HG02759 (cell line): ENCODE measurements at regions not wholly inside any gene's neighbourhood (a gene's known extent, or its start where the extent isn't known, plus 50 kb on each side); places are given as distances from the start of the nearest gene placed in this dataset.
"Not testable (repeated sequence)": the region's sequence is repeated elsewhere in the genome, so short reads cannot be mapped to it uniquely, and the experiment has no call there.

ENCODE experiments used
- ATAC-seq: cut with Tn5 transposase; IDR thresholded peaks from one replicate; pipeline ENCODE4 v1.9.1; 2021; ENCODE audit warnings: mild to moderate bottlenecking, moderate library complexity; ENCODE audit not compliant: unreplicated experiment

DNA sequence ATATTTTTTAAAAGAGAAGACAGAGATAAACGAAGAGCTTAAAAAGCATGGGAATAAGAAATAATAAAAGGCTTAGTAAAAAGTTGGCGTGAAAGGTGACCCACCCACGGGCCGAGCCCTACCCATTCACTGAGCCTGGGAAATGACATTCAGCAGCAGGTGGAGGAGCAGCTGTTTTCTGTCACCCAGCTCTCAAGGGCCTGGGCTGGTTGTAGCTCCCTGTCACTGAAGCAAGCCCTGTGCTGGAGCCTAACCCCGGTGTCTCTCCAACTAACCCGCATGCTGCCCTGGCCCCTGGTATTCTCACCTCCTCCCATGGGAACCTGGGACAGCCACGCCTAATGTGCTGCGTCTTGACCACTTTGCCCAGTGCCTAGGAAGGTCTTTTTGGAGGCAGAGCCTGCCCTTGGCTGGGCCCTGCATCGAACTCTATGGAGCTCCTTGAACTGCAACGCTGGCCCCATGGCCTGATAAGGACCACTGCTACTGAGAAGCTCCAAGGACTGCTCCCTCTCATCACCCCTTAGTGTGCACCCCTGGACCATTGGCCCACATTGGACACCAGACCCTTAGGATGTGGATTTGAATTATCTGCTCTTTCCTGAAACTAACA is 68.8 kb upstream of the IYD start:
- ATAC-seq, result no peak

DNA sequence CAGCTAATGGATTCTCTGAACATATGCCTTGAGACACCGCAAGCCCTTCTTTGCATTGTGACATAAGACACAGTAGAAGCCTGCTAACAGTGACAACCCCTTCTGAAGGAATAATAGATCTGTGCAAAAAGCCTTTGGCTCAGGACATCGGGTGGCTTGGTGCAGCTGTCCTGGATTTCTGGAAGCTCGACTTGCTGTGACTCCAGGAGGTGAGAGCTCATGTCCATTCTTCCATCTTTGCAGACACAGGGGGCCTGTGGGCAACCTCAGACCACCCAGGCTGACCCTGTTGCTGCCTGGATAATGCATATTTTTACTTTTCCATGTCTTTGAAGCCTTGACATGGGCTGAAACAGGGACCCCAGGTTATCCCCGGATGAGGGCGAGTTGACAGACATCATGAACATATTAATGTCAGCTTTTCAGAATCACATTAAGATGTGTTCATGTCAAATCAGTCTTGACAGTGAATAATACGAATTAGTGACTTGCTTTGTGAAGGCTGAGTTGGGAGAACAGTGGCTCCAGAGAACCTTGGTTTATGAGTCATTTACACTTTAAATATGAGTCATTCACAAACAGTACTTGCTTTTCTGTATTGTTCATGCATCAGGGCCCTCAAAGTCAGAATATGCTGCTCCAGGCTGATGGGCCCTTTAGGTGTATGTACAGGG is 66.8 kb upstream of the IYD start:
- ATAC-seq, result peak; percentile 90

DNA sequence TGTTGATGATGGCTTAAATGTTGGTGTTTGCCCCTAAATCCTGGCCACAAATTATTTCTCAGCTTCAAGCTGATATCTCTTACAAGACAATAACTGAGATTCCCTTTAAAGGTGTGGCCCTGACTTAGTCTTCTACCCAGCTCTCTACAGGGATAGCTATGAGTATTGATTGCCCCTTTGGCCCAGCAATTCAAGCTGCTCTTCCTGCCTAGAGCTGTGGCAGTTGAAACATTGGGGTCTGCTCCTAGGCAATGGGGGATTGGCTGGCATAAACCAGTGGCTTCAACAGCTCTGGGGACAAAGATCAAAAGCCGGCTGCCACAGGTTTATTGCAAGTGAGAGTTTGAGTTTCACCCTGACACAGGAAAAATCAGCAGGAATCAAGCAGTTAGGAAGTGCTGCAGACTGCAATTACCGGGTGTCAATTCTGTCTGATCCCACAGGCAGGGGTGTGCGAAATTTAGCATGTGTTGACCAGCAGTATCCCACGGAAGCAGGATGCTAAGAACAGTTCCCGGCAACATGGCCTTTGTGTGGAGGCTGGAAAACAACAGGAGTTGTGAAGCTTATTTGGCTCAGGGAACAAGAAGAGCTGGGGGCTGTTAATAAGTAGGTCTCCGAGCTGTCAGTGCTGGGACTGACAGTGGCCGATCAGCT is 66.2 kb upstream of the IYD start:
- ATAC-seq, result peak; percentile 28

DNA sequence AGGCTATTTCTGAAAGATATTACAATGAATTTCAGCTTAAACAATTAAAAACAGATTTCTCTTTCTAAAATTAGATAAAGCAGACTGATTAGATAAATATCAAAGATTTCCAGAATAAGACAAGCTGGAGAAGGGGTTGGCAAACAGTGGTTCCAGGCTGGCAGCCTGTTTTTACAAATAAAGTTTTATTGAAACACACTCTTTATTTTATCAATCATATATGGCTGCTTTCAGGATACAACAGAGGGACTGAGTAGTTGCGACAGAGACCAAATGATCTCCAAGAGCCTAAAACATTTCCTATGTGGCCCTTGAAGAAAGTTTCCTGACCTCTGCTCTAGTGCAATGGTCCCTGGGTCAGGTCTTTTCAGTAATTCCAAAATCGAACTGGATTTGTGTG is 65.6 kb upstream of the IYD start:
- ATAC-seq, result no peak

DNA sequence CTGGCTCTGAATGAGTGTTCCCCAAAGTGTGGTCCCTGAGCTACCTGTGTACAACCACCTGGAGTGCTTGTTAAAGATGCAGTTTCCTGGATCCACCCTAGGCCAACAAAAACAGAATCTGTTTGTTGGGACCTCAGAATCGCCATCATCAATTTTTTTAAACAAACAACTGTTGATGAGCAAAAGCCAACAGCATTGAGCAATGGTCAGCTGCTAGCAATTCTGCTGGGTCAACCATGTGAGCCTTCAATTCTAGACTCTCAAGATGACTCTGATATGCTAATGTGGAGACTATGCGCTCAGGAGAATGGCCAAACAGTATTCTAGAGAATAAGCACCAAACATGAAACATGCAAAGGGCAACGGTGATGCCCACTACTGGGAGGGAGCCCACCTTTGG is 64.4 kb upstream of the IYD start:
- no peak for ATAC-seq

DNA sequence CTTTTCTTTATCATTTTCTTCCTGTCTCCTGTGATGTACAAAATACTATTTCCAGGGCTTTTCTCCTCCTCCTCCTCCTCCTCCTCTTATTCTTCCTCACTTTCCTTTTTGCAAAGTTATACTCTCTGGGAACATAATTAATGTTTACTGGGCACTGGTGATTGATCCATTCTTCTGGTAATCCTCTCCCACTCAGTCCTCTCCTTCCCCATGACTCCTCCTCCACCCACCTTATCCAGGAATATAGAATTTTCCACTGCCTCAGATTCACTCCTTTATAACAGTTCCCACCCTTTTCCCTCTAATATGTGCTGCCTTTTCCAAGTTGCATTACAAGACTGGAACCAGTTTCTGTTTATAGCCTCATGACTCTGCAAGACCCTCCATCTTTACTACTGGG is 62.5 kb upstream of the IYD start:
- ATAC-seq, result no peak

DNA sequence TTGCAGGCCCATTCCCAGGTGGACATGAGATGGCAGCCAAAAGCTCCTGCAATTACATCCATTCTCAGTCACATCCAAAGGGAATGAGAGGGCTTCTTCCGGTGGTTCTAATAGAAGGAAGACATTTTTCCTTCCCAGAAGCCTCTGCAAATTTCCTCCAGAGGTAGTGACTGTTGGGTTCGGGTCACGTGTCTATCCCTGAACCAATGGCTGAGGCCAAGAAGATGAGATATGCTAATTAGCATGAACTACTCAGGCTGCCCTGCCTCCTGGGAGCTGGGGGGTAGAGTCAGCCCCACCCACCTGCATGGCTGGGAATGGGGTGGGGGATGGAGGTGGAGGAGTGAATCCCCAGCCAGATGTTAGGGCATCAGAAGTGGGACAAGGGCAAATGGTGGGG is 61.3 kb upstream of the IYD start:
- ATAC-seq, result no peak

DNA sequence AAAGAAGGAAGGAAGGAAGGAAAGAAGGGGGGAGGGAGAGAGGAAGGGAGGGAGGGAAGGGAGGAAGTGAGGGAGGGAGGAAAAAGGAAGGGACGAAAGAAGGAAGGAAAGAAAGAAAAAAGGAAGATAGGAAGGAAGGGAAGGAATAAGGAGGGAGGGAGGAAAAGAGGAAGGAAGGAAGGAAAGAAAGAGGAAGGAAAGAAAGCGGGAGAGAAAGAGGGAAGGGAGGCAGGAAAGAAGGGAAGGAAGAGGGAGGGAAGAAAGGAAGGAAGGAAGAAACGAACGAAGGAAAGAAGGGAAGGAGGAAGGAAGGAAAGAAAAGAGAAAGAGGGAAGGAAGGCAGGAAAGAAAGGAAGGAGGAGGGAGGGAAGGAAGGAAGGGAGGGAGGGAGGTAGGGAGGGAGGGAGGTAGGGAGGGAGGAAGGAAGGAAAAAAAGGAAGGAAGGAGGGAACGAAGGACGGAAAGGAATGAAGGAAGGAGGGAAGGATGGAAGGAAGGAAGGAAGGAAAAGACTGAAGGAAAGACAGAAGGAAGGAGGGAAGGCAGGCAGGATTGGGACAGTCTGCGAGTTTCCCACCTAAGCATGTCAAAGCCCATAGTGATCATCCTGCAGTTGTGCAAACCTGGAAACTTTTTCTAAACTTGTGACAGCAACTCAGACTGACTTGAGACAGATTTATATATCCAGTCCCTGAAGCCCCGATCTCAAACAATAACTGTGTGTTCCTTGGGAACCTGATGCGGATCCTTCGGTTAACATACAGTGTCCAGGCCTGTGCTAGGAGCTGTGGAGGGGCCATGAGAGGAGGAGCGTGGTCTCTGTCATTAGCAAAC is 59.8 kb upstream of the IYD start:
- no peak for ATAC-seq

DNA sequence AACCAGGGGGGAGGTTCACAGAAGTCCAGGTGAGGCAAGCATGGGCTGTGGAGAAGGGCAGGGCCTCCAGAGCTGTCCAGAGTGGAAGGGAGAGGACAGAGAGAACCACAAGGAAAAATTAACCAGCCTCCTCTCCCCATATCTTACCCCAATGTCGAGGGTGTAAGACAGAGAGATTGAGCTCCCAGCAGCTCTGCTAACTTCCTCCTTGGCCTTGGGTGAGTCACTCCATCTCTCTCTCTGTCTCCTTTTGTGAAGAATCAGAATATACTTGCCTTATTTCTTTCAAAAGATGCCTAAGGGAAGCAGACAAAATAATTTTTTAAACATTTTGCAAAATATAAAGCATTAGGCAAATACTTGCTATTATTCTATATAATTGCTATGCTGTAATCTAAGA is 58.3 kb upstream of the IYD start:
- no peak for ATAC-seq

DNA sequence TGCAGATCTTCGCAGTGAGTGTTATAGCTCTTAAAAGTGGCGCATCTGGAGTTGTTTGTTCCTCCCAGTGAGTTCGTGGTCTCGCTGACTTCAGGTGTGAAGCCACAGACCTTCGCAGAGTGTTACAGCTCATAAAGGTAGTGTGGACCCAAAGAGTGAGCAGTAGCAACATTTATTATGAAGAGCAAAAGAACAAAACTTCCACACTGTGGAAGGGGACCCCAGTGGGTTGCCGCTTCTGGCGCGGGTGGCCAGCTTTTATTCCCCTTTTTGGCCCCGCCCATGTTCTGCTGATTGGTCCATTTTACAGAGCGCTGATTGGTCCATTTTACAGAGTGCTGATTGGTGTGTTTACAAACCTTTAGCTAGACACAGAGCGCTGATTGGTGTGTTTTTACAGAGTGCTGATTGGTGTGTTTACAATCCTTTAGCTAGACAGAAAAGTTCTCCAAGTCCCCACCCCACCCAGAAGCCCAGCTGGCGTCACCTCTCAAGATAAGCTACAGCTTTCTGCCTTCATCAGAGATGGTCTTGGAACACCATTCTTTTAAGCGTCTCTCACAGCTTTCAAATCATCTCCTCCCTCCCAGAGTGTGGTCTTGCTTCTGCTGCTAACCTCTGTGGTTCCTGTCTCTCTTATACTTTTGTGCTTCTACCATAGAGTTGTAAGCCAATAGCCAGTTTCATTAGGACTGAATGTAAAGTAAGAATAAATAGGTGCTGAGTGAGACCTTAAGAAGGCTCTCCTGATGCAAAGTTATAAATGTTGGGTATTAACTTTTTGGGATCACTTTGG is 57.5 kb upstream of the IYD start:
- not testable (repeated sequence) for ATAC-seq

DNA sequence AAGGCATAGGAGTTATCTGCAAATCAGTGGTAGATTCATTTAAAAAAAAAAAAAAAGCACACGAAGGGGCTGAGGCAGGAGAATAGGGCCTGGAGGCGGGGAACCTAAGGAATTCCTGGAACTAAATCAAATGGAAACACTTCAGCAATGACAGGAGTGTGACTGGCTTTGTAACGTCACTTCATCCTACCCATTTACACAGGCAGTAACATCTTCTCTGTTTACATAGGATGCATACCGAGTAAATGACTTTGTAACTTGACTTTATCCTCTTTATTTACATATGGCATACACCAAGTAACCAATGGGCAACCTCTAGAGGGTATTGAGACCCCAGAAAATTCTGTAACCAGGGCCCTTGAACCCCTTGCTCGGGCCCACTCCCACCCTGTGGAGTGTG is 56.4 kb upstream of the IYD start:
- no peak for ATAC-seq

DNA sequence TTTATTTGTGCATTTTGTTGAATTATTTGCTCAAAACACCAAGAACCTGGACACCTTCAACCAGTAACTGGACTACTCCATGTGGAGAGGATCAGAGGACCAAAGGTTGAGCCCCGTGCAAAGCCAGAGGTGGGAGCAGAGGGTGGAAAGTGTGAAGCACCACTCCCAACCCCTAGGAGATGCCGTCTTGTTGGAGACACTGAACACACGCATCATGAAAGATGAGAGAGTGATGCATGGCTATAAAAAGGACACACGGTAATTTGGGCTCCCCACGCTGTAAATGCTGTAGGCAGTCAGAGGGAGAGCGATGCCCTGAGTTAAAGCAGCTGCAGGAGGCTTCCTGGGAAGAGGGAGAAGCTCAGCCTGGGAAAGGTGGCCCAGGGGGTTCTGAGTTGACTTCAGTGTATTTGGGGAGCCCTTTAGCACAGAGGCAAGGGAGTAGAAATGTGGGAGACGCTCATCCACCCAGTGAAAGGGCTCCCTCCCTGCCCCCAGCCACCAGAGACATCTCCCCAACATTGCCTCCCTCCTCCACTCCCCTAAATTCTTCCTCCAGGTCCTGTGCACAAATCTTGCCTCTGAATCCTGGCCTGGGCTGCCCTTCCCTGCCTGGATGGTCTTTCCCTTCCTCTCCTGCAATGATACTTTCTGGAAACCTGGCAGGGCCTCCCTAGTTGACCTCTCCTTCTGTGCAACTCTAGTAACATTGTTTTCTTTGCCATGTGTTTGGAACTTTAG is 55.8 kb upstream of the IYD start:
- ATAC-seq, result no peak

DNA sequence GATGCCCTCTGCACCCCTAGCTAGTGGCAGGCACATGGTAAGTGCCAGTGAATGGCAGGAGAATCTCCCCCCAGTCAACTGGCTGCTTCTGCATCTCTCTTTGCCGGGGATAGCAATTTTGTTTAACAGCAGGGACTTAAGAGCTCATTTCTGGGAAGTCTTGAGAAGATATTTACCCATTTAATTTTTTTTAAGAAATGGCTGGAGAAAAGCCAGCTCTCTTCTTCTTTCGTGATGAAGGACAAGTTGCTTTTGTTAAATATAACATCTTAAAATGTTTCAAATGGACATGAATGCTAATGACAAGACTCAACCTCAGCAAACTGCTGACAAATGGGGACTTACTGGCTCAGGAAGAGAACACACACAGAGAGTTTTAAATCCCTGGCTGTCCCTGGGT is 55.0 kb upstream of the IYD start:
- ATAC-seq, result no peak

DNA sequence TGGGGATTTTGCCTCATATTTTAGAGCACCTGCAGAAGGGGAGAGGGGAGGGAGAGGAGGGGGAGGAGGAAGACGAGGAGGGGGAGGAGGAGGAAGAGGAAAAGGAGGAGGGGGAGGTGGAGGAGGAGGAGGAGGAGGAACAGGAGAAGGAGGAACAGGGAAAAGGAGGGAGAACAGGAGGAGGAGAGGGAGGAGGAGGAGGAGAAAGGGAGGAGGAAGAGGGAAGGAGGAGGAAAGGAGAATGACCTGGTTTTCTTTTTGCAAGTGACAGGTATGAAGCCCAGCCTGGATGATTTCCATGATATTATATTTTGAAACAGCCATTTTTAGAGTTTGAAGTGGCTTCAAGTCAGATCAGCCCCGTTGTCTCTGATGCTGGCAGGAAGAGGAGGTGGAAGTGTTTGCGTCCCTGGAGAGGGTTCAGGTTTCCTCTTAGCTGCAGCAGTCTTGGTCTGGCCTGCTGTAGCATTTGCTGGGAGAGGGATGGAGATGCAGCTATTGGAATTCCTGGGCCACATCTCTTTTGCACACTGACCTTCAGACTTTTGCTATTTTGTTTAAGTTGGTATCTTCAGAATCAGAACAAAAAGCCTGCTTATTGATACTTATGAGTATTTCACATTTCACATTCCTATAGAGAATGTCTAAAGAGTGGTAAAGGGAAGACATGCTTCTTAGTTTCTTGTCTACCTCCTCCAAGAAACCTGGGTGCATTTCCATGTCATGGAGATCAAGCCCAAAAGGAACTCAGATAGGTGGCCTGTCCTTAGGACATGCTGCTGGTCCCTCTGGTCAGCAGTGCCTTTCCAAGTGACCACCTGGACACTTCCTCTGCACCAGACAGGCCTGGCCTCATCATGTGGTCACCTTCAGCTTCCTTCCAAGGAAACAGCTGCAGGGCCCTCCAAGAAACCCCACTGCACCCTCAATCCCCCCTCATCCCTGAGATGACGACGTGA is 54.3 kb upstream of the IYD start:
- ATAC-seq, result no peak

DNA sequence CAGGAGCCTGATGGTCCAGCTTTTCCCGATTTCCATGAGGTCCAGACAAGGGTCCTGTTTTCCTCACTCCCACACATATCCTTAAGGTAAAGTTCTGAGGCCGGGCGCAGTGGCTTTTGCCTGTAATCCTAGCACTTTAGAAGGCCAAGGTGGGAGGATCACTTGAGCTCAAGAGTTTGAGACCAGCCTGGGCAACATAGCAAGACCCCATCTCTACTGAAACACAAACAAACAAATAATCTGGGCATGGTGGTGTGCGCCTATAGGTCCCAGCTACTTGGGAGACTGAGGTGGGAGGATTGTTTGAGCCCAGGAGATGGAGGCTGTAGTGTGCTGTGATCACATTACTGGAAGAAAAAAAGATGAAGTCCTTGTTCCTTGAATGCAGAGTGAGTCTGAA is 53.2 kb upstream of the IYD start:
- no peak for ATAC-seq

DNA sequence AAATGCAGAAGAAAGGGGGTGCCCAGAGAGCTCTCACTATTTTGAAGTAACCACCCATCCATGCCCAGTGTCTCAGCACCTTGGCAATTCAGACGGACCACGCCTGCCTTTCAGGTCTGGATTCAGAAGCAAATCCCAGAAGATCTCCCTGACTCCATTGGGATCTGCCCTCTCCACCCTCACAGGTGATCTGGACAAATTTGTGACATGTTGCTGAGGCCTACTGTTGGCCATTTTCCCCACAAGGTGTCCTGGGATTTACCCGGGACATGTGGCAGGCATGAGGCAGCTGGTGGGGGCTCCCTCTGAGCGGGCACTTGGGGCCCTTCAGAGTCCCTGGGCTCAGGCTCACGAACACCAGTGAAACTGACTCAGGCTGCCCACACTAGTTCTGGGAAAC is 51.9 kb upstream of the IYD start:
- no peak for ATAC-seq
